IMR-90 (cell line): ENCODE measurements at regions not wholly inside any gene's neighbourhood (a gene's known extent, or its start where the extent isn't known, plus 50 kb on each side); places are given as distances from the start of the nearest gene placed in this dataset.

ENCODE experiments used
- ATAC-seq: fragments of 200-7000 bp; cut with Tn5 transposase; 2 replicates; pipeline ENCODE4 v1.9.1; 2020; ENCODE audit warnings: low read depth, mild to moderate bottlenecking, moderate library complexity
- BruUV-seq: library from RNA; stranded (reverse); fragments of 400-500 nt; replicated peaks from 2 replicates; lab custom pipeline; 2021; lab: Mats Ljungman, UMichigan
- CTCF ChIA-PET: fragments of 300-600 bp; formaldehyde crosslinking; extraction: SDS; loops from one replicate; lab custom pipeline; 2021; ENCODE audit warnings: antibody characterized with exemption; lab: Yijun Ruan, JAX
- POLR2A ChIA-PET: fragments of 300-600 bp; sonication (Branson Sonifier 250); formaldehyde crosslinking; loops from one replicate; lab custom pipeline; 2022; ENCODE audit warnings: antibody characterized with exemption; ENCODE audit not compliant: unreplicated experiment; lab: Charles Lee
- DNase-seq: peaks from one replicate; pipeline ENCODE4 v3.0.0; 2013
- H2AFZ ChIP-seq: replicated peaks from 2 replicates; pipeline ENCODE3; 2013; ENCODE audit warnings: low read length, mild to moderate bottlenecking; ENCODE audit not compliant: poor library complexity
- H2AK5ac ChIP-seq: 2 replicates; pipeline ENCODE4 v1.6.1; 2013; ENCODE audit warnings: low read depth, low read length, inconsistent platforms
- H2AK9ac ChIP-seq: replicated peaks from 2 replicates; pipeline ENCODE3; 2013; ENCODE audit warnings: mild to moderate bottlenecking, low read depth, low read length, moderate library complexity; ENCODE audit not compliant: poor library complexity
- H2BK120ac ChIP-seq: 2 replicates; pipeline ENCODE4 v1.6.1; 2013; ENCODE audit warnings: low read depth, low read length, inconsistent platforms
- H2BK15ac ChIP-seq: 3 replicates; pipeline ENCODE4 v1.6.1; 2013; ENCODE audit warnings: low read depth, low read length, inconsistent platforms
- H2BK20ac ChIP-seq: 2 replicates; pipeline ENCODE4 v1.6.1; 2013; ENCODE audit warnings: low read depth, mild to moderate bottlenecking, inconsistent platforms, low read length, moderate library complexity
- H2BK5ac ChIP-seq: 2 replicates; pipeline ENCODE4 v1.6.1; 2013; ENCODE audit warnings: mild to moderate bottlenecking, low read depth, low read length, inconsistent platforms; ENCODE audit not compliant: poor library complexity, severe bottlenecking
- H3K14ac ChIP-seq: replicated peaks from 2 replicates; pipeline ENCODE4 v1.6.1; 2013; ENCODE audit warnings: low read depth, low read length, inconsistent platforms
- H3K18ac ChIP-seq: 2 replicates; pipeline ENCODE4 v1.6.1; 2013; ENCODE audit warnings: low read depth, low read length, control low read depth
- H3K23ac ChIP-seq: 2 replicates; pipeline ENCODE4 v1.6.1; 2013; ENCODE audit warnings: low read depth, low read length, inconsistent platforms
- H3K27ac ChIP-seq: 2 replicates; pipeline ENCODE4 v1.5.1; 2013; ENCODE audit warnings: mild to moderate bottlenecking, control low read depth, low read length; ENCODE audit not compliant: insufficient read depth
- H3K27me3 ChIP-seq: 2 replicates; pipeline ENCODE4 v1.6.1; 2013; ENCODE audit warnings: low read length; ENCODE audit not compliant: control insufficient read depth, insufficient read depth
- H3K36me3 ChIP-seq: 2 replicates; pipeline ENCODE4 v1.6.1; 2013; ENCODE audit warnings: low read length, mixed read lengths; ENCODE audit not compliant: control insufficient read depth, insufficient read depth
- H3K4ac ChIP-seq: 2 replicates; pipeline ENCODE4 v1.6.1; 2013; ENCODE audit warnings: low read depth, low read length, inconsistent platforms
- H3K4me1 ChIP-seq: 2 replicates; pipeline ENCODE4 v1.6.1; 2013; ENCODE audit warnings: low read length, mixed read lengths; ENCODE audit not compliant: control insufficient read depth, insufficient read depth
- H3K4me2 ChIP-seq: 2 replicates; pipeline ENCODE4 v1.6.1; 2013; ENCODE audit warnings: low read depth, mild to moderate bottlenecking, control low read depth, low read length, moderate library complexity
- H3K4me3 ChIP-seq: 2 replicates; pipeline ENCODE4 v1.5.1; 2013; ENCODE audit warnings: low read depth, mild to moderate bottlenecking, control low read depth, low read length, moderate library complexity; ENCODE audit not compliant: insufficient read depth
- H3K56ac ChIP-seq: 2 replicates; pipeline ENCODE4 v1.6.1; 2013; ENCODE audit warnings: low read length, inconsistent platforms; ENCODE audit not compliant: insufficient read depth; ENCODE audit errors: extremely low read depth
- H3K79me1 ChIP-seq, 2 experiments: 2 replicates each; pipeline ENCODE4 v1.6.1; 2013; ENCODE audit warnings: low read length in 2 of 2, inconsistent platforms in 1 of 2, low read depth in 1 of 2
- H3K9ac ChIP-seq: 2 replicates; pipeline ENCODE4 v1.6.1; 2013; ENCODE audit warnings: low read depth, low read length, control low read depth
- H3K9me1 ChIP-seq: 2 replicates; pipeline ENCODE4 v1.6.1; 2013; ENCODE audit warnings: low read length, inconsistent platforms; ENCODE audit not compliant: insufficient read depth
- H3K9me3 ChIP-seq: 2 replicates; pipeline ENCODE4 v1.6.1; 2013; ENCODE audit warnings: low read length; ENCODE audit not compliant: control insufficient read depth, insufficient read depth
- H4K20me1 ChIP-seq: 2 replicates; pipeline ENCODE4 v1.6.1; 2013; ENCODE audit warnings: low read length, inconsistent platforms; ENCODE audit not compliant: insufficient read depth
- H4K5ac ChIP-seq: 2 replicates; pipeline ENCODE4 v1.6.1; 2013; ENCODE audit warnings: mild to moderate bottlenecking, low read depth, low read length, control low read depth
- H4K8ac ChIP-seq, 2 experiments: 2 replicates each; pipeline ENCODE4 v1.6.1; 2013; ENCODE audit warnings: low read depth in 2 of 2, low read length in 2 of 2, control low read depth in 1 of 2, inconsistent platforms in 1 of 2
- H4K91ac ChIP-seq: 2 replicates; pipeline ENCODE4 v1.6.1; 2013; ENCODE audit warnings: low read depth, low read length, inconsistent platforms; ENCODE audit not compliant: insufficient read depth
- CEBPB ChIP-seq: IDR thresholded peaks from 2 replicates; pipeline ENCODE4 v1.6.1; 2012; ENCODE audit warnings: low read depth, low read length, improper control_type of control experiment
- MAFK ChIP-seq: IDR thresholded peaks from 2 replicates; pipeline ENCODE4 v1.6.1; 2012; ENCODE audit warnings: low read depth, low read length, improper control_type of control experiment
- WGBS, 2 experiments: methylation state at CpG; one replicate each; pipeline versions ENCODE4 v1.1.5 to v1.1.7; 2013; ENCODE audit warnings: missing lambda C conversion rate in 2 of 2; ENCODE audit not compliant: insufficient read length in 1 of 2; ENCODE audit errors: extremely low coverage in 2 of 2; 5-methylcytosine and 5-hydroxymethylcytosine counted together
- dilution Hi-C: fragments of 300-500 bp; cut with HindIII; formaldehyde crosslinking; loops from one replicate; pipeline ENCODE4 v1.14.3; 2018; ENCODE audit warnings: low sequenced_read_pairs; ENCODE audit not compliant: unreplicated experiment
- in situ Hi-C: fragments of 300-500 bp; cut with MboI; formaldehyde crosslinking; loops from 3 replicates; pipeline ENCODE4 v1.14.3; 2019; ENCODE audit warnings: low sequenced_read_pairs, inconsistent platforms, mixed read lengths
- intact Hi-C: fragments of 100-400 bp; cut with micrococcal nuclease; formaldehyde crosslinking; loops from 2 replicates; pipeline ENCODE4 v1.10.0; 2022

DNA sequence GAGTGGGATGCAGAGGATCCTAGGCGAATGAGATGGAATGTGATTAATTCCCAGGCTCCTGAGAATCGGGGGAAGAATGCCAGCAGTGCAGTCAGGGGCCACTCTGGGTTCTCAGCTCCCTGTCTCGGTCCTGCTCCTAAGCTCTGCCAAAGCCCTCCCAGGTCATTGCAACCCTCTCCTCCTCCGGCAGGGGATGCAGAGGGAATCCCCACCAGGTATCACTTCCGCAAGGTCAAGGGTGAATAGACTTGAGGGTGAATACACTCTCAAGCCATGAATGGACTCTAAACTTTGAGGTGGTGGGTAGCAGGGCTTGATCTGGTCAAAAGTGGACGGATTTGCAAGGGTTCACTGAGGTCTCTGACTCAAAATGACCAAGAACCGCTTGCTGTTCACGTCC, 139.3 kb upstream of the MXRA5 start:
- Histone ChIP-seq H4K20me1 (no peaks in the 10 kb centered on the region), H2BK20ac (no peak overlapping the region), H2AK9ac (peak overlapping the region; percentile 24), H2AK5ac (no peak overlapping the region), H3K79me1 (no peaks in the 10 kb centered on the region), H3K27me3 (peaks cover 3% of the 10 kb centered on the region; the same call in 1 of the 2 replicates), H3K9ac (no peak overlapping the region), H3K27ac (no peak overlapping the region), H4K91ac (no peak overlapping the region), H2BK15ac (no peak overlapping the region), H4K8ac (no peak overlapping the region), H3K4ac (no peak overlapping the region), H2AFZ (no peak overlapping the region), H3K4me3 (no peak overlapping the region), H3K14ac (no peak overlapping the region), H3K4me1 (peaks cover 1% of the 10 kb centered on the region; the same call in 1 of the 2 replicates), H3K9me3 (peaks cover 5% of the 10 kb centered on the region; the same call in 1 of the 2 replicates), H2BK5ac (no peak overlapping the region), H3K23ac (no peak overlapping the region), H3K56ac (no peak overlapping the region), H3K9me1 (no peaks in the 10 kb centered on the region), H2BK120ac (no peak overlapping the region), H4K5ac (no peak overlapping the region), H3K4me2 (no peak overlapping the region), H3K18ac (no peak overlapping the region), H3K36me3 (no peaks in the 10 kb centered on the region)
- no TSS peak for BruUV-seq
- WGBS, 2 experiments = 69% methylated on average over 3 of the region's 8 CpGs; no CpG with 5 or more reads in 1 of the 2 experiments
- in situ Hi-C loops (no loop called here), intact Hi-C loops (no loop called here), dilution Hi-C loops (no loop called here)
- ChIA-PET CTCF (no interaction called here), POLR2A (no interaction called here)
- TF ChIP-seq MAFK = no peak
- TF ChIP-seq CEBPB = no peak
- ATAC-seq (no peak), DNase-seq (no peak)
